HG03469 (cell line): ENCODE measurements at regions not wholly inside any gene's neighbourhood (a gene's known extent, or its start where the extent isn't known, plus 50 kb on each side); places are given as distances from the start of the nearest gene placed in this dataset.
"Not testable (repeated sequence)": the region's sequence is repeated elsewhere in the genome, so short reads cannot be mapped to it uniquely, and the experiment has no call there.

Source experiments
- ATAC-seq: cut with Tn5 transposase; IDR thresholded peaks from one replicate; pipeline ENCODE4 v1.9.1; 2021; ENCODE audit warnings: mild to moderate bottlenecking, moderate library complexity, moderate number of reproducible peaks; ENCODE audit not compliant: unreplicated experiment

- ATAC-seq: no peak
These were observed 520.4 kb downstream of the NLGN4X start for GRCh38 chrX:5708251-5708650.

GRCh38 chrX:5702890-5703289, 525.8 kb downstream of the NLGN4X start:
- ATAC-seq: no peak

- ATAC-seq: no peak
These were observed 532.7 kb downstream of the NLGN4X start for GRCh38 chrX:5695971-5696370.

GRCh38 chrX:5683996-5684395, 544.7 kb downstream of the NLGN4X start:
- ATAC-seq: no peak

- no peak for ATAC-seq
These were observed 547.5 kb downstream of the NLGN4X start for GRCh38 chrX:5681159-5681558.

GRCh38 chrX:5674036-5674435, 554.6 kb downstream of the NLGN4X start:
- ATAC-seq: no peak

GRCh38 chrX:5672099-5672498, 556.6 kb downstream of the NLGN4X start:
- ATAC-seq: no peak

- not testable (repeated sequence) for ATAC-seq
These were observed 562.0 kb downstream of the NLGN4X start for GRCh38 chrX:5666689-5667088.

GRCh38 chrX:5656544-5656943, 572.1 kb downstream of the NLGN4X start:
- no peak for ATAC-seq

GRCh38 chrX:5650904-5651303, 577.8 kb downstream of the NLGN4X start:
- no peak for ATAC-seq

GRCh38 chrX:5648941-5649568, 579.6 kb downstream of the NLGN4X start:
- no peak for ATAC-seq

- ATAC-seq: peak; percentile 94
These were observed 581.8 kb downstream of the NLGN4X start for GRCh38 chrX:5646818-5647217.

- no peak for ATAC-seq
These were observed 583.9 kb downstream of the NLGN4X start for GRCh38 chrX:5644776-5645175.

GRCh38 chrX:5640071-5640470, 588.6 kb downstream of the NLGN4X start:
- ATAC-seq: no peak

GRCh38 chrX:5638572-5638971, 590.1 kb downstream of the NLGN4X start:
- ATAC-seq: no peak

- ATAC-seq: no peak
These were observed 595.8 kb downstream of the NLGN4X start for GRCh38 chrX:5632887-5633286.

- ATAC-seq: no peak
These were observed 596.5 kb downstream of the NLGN4X start for GRCh38 chrX:5632061-5632614.

GRCh38 chrX:5617666-5618065, 611.0 kb downstream of the NLGN4X start:
- ATAC-seq: no peak

GRCh38 chrX:5595570-5595969, 633.1 kb downstream of the NLGN4X start:
- no peak for ATAC-seq

- ATAC-seq: no peak
These were observed 641.9 kb downstream of the NLGN4X start for GRCh38 chrX:5586726-5587125.

- ATAC-seq: no peak
These were observed 653.3 kb downstream of the NLGN4X start for GRCh38 chrX:5575407-5575806.

- no peak for ATAC-seq
These were observed 659.7 kb downstream of the NLGN4X start for GRCh38 chrX:5568934-5569333.

GRCh38 chrX:5559386-5559785, 669.3 kb downstream of the NLGN4X start:
- ATAC-seq: no peak
